ENCODE measurements at regions not wholly inside any gene's neighbourhood (a gene's known extent, or its start where the extent isn't known, plus 50 kb on each side); places are given as distances from the start of the nearest gene placed in this dataset.

DNA sequence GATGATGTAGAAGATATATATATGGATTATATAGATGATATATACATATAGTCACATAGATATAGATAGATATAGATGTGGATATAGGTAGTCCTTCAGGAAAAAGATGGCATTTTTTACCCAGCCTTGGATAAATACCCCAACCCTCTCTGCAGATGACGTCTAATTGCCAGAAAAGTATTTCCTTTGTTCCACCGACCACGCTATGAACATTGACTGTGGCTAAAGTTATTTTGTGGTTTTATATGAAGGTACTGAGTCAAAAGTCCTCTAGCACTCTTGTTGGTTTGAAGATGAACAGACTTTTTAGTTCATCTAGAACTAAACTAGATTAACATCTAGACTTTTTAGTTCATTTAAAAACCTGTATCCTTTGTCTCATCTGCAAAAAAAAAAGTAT, 207.7 kb downstream of the PLOD2 start:
- Histone ChIP-seq H3K27me3 (ENCODE audit: insufficient read depth, low read length, poor library complexity, severe bottlenecking) (no peaks in the 10 kb centered on the region), H3K4me1 (ENCODE audit: insufficient read depth, low read length) (no peaks in the 10 kb centered on the region), H3K4me3 (ENCODE audit: low read length) (no peak overlapping the region), H3K9me3 (ENCODE audit: low read length) (no peaks in the 10 kb centered on the region), H3K27ac (ENCODE audit: low read depth, low read length) (no peak overlapping the region), H3K36me3 (ENCODE audit: insufficient read depth, low read length) (no peaks in the 10 kb centered on the region)
- H3K36me3 Mint-ChIP-seq = no peaks in the 10 kb centered on the region
- H3K27me3 Mint-ChIP-seq = no peaks in the 10 kb centered on the region
- H3K9me3 Mint-ChIP-seq = peaks cover 0 to 26% (median 1%) of the 10 kb centered on the region in 5 donors
- POLR2A ChIA-PET = no interaction called here
- CTCF ChIA-PET = no interaction called here
- H3K4me3 Mint-ChIP-seq = no peak overlapping the region
- no peak for DNase-seq
- no peak overlapping the region for H3K27ac Mint-ChIP-seq
- no peaks in the 10 kb centered on the region for H3K4me1 Mint-ChIP-seq

DNA sequence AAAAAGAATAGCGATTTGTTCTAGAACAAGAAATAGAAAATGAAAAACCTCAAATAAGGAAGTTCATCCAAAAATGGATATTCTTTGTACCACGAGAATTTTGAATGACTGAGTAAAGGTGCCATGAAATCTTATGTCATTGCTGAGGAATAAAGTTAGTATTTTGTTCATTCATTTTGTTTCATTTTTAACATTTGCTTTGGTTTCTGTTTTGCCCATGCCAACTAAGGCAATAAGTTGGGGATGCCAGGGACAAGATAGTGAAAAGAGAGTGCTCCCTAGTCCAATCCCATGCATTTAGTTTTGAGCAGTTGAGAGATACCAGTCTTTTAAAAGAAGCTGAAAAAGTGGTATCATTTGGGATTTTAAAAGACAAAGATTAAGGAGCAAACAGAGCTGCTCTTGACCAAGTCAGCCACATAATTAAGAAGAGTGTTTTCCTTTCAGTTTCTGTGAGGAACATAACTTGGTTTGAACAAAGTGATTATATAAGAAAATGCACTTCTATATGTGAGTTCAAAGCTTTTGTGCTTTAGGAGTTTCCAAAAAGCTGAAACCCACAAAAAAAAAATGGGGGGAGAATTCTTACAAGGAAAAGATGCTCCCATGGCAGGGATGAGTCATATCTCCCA, 201.4 kb downstream of the PLOD2 start:
- no peak overlapping the region for H3K27ac Mint-ChIP-seq
- ChIA-PET CTCF (no interaction called here), POLR2A (no interaction called here)
- Histone ChIP-seq H3K9me3 (ENCODE audit: low read length) (no peaks in the 10 kb centered on the region), H3K27ac (ENCODE audit: low read depth, low read length) (no peak overlapping the region), H3K4me1 (ENCODE audit: insufficient read depth, low read length) (no peaks in the 10 kb centered on the region), H3K36me3 (ENCODE audit: insufficient read depth, low read length) (no peaks in the 10 kb centered on the region), H3K27me3 (ENCODE audit: insufficient read depth, low read length, poor library complexity, severe bottlenecking) (no peaks in the 10 kb centered on the region), H3K4me3 (ENCODE audit: low read length) (no peak overlapping the region)
- H3K27me3 Mint-ChIP-seq = no peaks in the 10 kb centered on the region
- H3K9me3 Mint-ChIP-seq = peaks cover 0 to 16% (median 0%) of the 10 kb centered on the region in 5 donors
- no peak overlapping the region for H3K4me3 Mint-ChIP-seq
- H3K4me1 Mint-ChIP-seq = no peaks in the 10 kb centered on the region
- no peak for DNase-seq
- no peaks in the 10 kb centered on the region for H3K36me3 Mint-ChIP-seq

DNA sequence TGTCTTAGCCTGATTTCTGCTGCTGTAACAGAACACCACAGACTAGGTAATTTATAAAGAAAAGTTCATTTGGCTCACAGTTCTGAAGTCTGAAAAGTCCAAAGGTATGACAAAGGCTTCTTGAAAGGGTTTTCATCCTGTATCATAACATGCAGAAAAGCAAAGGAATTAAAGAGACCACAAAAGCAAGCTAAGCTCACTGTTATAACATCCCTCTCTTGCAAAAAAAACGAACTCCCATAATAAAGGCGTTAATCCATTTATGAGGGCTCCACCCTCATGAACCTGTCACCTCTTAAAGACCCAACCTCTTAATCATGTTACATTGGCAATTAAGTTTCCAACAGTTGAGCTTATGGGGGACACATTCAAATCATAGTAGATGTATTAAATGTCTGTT, 197.9 kb downstream of the PLOD2 start:
- Histone ChIP-seq H3K36me3 (ENCODE audit: insufficient read depth, low read length) (no peaks in the 10 kb centered on the region), H3K9me3 (ENCODE audit: low read length) (no peaks in the 10 kb centered on the region), H3K27me3 (ENCODE audit: insufficient read depth, low read length, poor library complexity, severe bottlenecking) (no peaks in the 10 kb centered on the region), H3K4me1 (ENCODE audit: insufficient read depth, low read length) (no peaks in the 10 kb centered on the region), H3K27ac (ENCODE audit: low read depth, low read length) (no peak overlapping the region), H3K4me3 (ENCODE audit: low read length) (no peak overlapping the region)
- ChIA-PET POLR2A (no interaction called here), CTCF (no interaction called here)
- Mint-ChIP-seq H3K4me1 (no peaks in the 10 kb centered on the region), H3K27ac (no peak overlapping the region), H3K27me3 (no peaks in the 10 kb centered on the region), H3K9me3 (peaks cover 0 to 8% (median 3%) of the 10 kb centered on the region in 5 donors), H3K4me3 (no peak overlapping the region), H3K36me3 (no peaks in the 10 kb centered on the region)
- no peak for DNase-seq

DNA sequence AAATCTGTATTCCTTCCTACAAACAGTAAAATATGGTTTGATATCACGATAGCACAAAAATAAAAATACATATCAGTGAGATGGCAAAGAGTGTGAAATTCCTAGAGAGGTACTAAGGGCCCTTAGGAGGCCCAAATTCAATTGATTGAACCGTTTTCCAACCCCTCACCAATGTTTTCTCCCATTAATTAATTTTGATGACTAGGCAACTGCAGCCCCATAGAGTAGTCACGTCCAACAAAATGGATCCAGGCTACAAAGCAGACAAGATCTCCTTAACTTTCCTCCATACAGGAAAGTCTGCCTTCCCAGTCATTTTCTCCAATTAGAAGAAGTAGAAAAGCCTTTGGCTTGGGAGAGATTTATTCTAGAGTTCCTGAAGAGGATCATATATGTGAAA, 193.9 kb downstream of the PLOD2 start:
- Mint-ChIP-seq H3K27ac (no peak overlapping the region), H3K36me3 (no peaks in the 10 kb centered on the region), H3K4me3 (no peak overlapping the region), H3K27me3 (no peaks in the 10 kb centered on the region), H3K4me1 (no peaks in the 10 kb centered on the region), H3K9me3 (peaks cover 0 to 9% (median 0%) of the 10 kb centered on the region in 5 donors)
- CTCF ChIA-PET = no interaction called here
- no peak overlapping the region for H3K4me3 ChIP-seq (ENCODE audit: low read length)
- H3K9me3 ChIP-seq (ENCODE audit: low read length) = no peaks in the 10 kb centered on the region
- no peak for DNase-seq
- POLR2A ChIA-PET = no interaction called here
- H3K27ac ChIP-seq (ENCODE audit: low read depth, low read length) = no peak overlapping the region
- H3K27me3 ChIP-seq (ENCODE audit: insufficient read depth, low read length, poor library complexity, severe bottlenecking) = no peaks in the 10 kb centered on the region
- no peaks in the 10 kb centered on the region for H3K4me1 ChIP-seq (ENCODE audit: insufficient read depth, low read length)
- no peaks in the 10 kb centered on the region for H3K36me3 ChIP-seq (ENCODE audit: insufficient read depth, low read length)

DNA sequence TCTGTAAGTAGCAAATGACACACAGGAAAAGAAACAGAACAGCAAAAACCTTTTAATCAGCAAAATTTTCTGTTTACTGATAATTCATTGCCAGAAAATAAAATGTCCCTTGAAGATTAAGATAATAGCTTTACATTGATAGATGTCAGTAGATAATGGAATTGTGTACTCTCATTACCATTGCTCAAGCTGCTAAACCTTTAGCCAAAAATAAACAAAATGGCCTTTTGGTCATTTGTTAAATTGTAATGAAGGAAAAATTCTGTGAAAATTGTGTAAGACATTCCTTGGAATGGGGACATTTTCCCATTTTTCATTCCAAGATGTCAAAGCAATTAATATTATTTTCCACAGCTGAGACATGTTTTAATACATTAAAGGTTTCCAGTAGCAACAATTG, 189.8 kb downstream of the PLOD2 start:
- ChIA-PET POLR2A (no interaction called here), CTCF (no interaction called here)
- no peaks in the 10 kb centered on the region for H3K27me3 Mint-ChIP-seq

DNA sequence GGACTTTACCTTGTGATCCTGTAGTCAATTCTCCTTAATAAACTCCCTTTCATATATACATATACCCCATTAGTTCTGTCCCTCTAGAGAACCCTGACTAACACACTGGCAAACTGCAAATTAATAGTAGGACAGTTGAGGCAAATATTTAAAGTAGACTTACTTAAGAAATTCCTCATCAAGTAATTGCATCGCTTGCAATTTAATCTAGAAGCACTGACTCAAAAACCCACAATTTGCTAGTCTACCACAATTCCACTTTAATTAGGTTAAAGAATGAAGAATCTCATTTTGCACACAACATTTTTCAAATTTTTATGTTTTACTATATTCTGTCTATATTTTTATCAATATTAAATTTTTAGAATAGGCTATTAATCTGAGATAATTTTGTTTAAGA, 188.1 kb downstream of the PLOD2 start:
- Mint-ChIP-seq H3K4me1 (no peaks in the 10 kb centered on the region), H3K27me3 (no peaks in the 10 kb centered on the region), H3K36me3 (no peaks in the 10 kb centered on the region), H3K4me3 (no peak overlapping the region), H3K9me3 (peaks cover 0 to 4% (median 0%) of the 10 kb centered on the region in 5 donors), H3K27ac (no peak overlapping the region)
- Histone ChIP-seq H3K9me3 (ENCODE audit: low read length) (no peaks in the 10 kb centered on the region), H3K36me3 (ENCODE audit: insufficient read depth, low read length) (no peaks in the 10 kb centered on the region), H3K27me3 (ENCODE audit: insufficient read depth, low read length, poor library complexity, severe bottlenecking) (no peaks in the 10 kb centered on the region), H3K4me1 (ENCODE audit: insufficient read depth, low read length) (no peaks in the 10 kb centered on the region), H3K4me3 (ENCODE audit: low read length) (no peak overlapping the region), H3K27ac (ENCODE audit: low read depth, low read length) (no peak overlapping the region)
- CTCF ChIA-PET = no interaction called here
- POLR2A ChIA-PET = no interaction called here
- no peak for DNase-seq

More for the DNA sequence above, 189.8 kb downstream of the PLOD2 start:
- Histone ChIP-seq H3K36me3 (ENCODE audit: insufficient read depth, low read length) (no peaks in the 10 kb centered on the region), H3K27ac (ENCODE audit: low read depth, low read length) (no peak overlapping the region), H3K4me1 (ENCODE audit: insufficient read depth, low read length) (no peaks in the 10 kb centered on the region), H3K9me3 (ENCODE audit: low read length) (no peaks in the 10 kb centered on the region), H3K27me3 (ENCODE audit: insufficient read depth, low read length, poor library complexity, severe bottlenecking) (no peaks in the 10 kb centered on the region), H3K4me3 (ENCODE audit: low read length) (no peak overlapping the region)
- Mint-ChIP-seq H3K4me3 (no peak overlapping the region), H3K4me1 (no peaks in the 10 kb centered on the region), H3K36me3 (no peaks in the 10 kb centered on the region), H3K27ac (no peak overlapping the region), H3K9me3 (peaks cover 0 to 9% (median 0%) of the 10 kb centered on the region in 5 donors)
- DNase-seq = no peak

DNA sequence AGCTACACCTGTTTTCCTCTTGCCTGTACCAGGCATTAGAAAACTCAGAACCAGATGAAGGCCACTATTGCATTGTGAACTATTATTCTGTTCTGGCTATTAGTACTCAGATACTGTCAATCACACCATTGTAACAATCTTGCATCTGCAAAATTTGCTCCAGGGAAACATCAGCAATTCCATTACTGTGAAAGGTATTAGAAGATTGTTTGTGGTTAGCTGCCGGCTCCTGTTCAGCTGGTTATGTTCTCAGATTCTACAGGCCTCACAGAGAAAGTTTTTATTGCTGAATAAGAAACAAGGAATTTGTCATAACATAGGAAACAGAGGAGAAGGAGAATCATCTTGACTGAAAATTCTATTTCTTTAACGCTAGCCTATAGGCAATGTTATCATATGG, 179.9 kb downstream of the PLOD2 start:
- no peak for DNase-seq
- Mint-ChIP-seq H3K27me3 (no peaks in the 10 kb centered on the region), H3K4me3 (no peak overlapping the region), H3K9me3 (peaks cover 0 to 26% (median 2%) of the 10 kb centered on the region in 5 donors), H3K27ac (no peak overlapping the region), H3K36me3 (no peaks in the 10 kb centered on the region), H3K4me1 (no peaks in the 10 kb centered on the region)
- no peaks in the 10 kb centered on the region for H3K4me1 ChIP-seq (ENCODE audit: insufficient read depth, low read length)
- no peaks in the 10 kb centered on the region for H3K36me3 ChIP-seq (ENCODE audit: insufficient read depth, low read length)
- no peak overlapping the region for H3K27ac ChIP-seq (ENCODE audit: low read depth, low read length)
- no peaks in the 10 kb centered on the region for H3K27me3 ChIP-seq (ENCODE audit: insufficient read depth, low read length, poor library complexity, severe bottlenecking)
- POLR2A ChIA-PET = no interaction called here
- CTCF ChIA-PET = no interaction called here
- H3K9me3 ChIP-seq (ENCODE audit: low read length) = no peaks in the 10 kb centered on the region
- H3K4me3 ChIP-seq (ENCODE audit: low read length) = no peak overlapping the region

DNA sequence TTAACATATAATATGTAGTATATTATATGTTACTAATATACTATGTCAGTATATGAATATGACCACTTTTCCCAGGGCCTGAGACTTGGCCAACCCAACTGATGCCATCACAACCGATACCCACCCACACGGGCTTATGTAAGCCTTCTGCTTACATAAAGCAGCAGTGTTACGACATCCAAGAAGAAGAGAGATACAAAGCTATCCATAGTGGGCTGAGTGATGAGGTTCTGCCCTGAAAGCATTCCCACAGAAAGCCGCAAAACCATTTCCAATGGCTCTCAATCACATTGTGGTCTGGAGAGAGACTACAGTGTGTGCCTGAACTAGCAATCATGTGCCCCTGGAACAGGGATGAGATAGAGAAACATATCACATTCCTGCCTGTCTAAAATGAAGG, 177.9 kb downstream of the PLOD2 start:
- no peak for DNase-seq
- ChIA-PET POLR2A (no interaction called here), CTCF (no interaction called here)

More for the DNA sequence above, 177.9 kb downstream of the PLOD2 start:
- Histone ChIP-seq H3K27ac (ENCODE audit: low read depth, low read length) (no peak overlapping the region), H3K36me3 (ENCODE audit: insufficient read depth, low read length) (no peaks in the 10 kb centered on the region), H3K4me1 (ENCODE audit: insufficient read depth, low read length) (no peaks in the 10 kb centered on the region), H3K27me3 (ENCODE audit: insufficient read depth, low read length, poor library complexity, severe bottlenecking) (no peaks in the 10 kb centered on the region), H3K4me3 (ENCODE audit: low read length) (no peak overlapping the region), H3K9me3 (ENCODE audit: low read length) (peaks cover 7% of the 10 kb centered on the region)
- Mint-ChIP-seq H3K36me3 (no peaks in the 10 kb centered on the region), H3K27ac (no peak overlapping the region), H3K9me3 (peaks cover 0 to 26% (median 5%) of the 10 kb centered on the region in 5 donors), H3K4me1 (no peaks in the 10 kb centered on the region), H3K4me3 (no peak overlapping the region), H3K27me3 (no peaks in the 10 kb centered on the region)

All from CD8-positive, alpha-beta memory T cell (primary cell).